Duodenal mucosa (tissue), 2 donors: ENCODE measurements at regions not wholly inside any gene's neighbourhood (a gene's known extent, or its start where the extent isn't known, plus 50 kb on each side); places are given as distances from the start of the nearest gene placed in this dataset.

Experiments
- H3K27ac ChIP-seq: one replicate; pipeline ENCODE4 v1.7.0; 2013; ENCODE audit warnings: low read depth, low read length
- H3K27me3 ChIP-seq, 2 donors: one replicate each; pipeline ENCODE4 v1.7.0; 2013; ENCODE audit warnings: low read length in 2 of 2, control low read depth in 1 of 2; ENCODE audit not compliant: insufficient read depth in 2 of 2, control insufficient read depth in 1 of 2
- H3K36me3 ChIP-seq, 2 donors: one replicate each; pipeline ENCODE4 v1.7.0; 2013; ENCODE audit warnings: low read length in 2 of 2, control low read depth in 1 of 2; ENCODE audit not compliant: insufficient read depth in 2 of 2, control insufficient read depth in 1 of 2
- H3K4me1 ChIP-seq, 2 donors: one replicate each; pipeline ENCODE4 v1.7.0; 2013; ENCODE audit warnings: low read length in 2 of 2, control low read depth in 1 of 2; ENCODE audit not compliant: insufficient read depth in 2 of 2, control insufficient read depth in 1 of 2
- H3K4me3 ChIP-seq, 2 donors: one replicate each; pipeline ENCODE4 v1.7.0; 2013; ENCODE audit warnings: low read length in 2 of 2, low read depth in 1 of 2
- H3K9ac ChIP-seq, 2 donors: one replicate each; pipeline ENCODE4 v1.7.0; 2013; ENCODE audit warnings: low read length in 2 of 2, low read depth in 1 of 2
- H3K9me3 ChIP-seq, 2 donors: one replicate each; pipeline ENCODE4 v1.7.0; 2013; ENCODE audit warnings: low read length in 2 of 2, control low read depth in 1 of 2; ENCODE audit not compliant: control insufficient read depth in 1 of 2

DNA sequence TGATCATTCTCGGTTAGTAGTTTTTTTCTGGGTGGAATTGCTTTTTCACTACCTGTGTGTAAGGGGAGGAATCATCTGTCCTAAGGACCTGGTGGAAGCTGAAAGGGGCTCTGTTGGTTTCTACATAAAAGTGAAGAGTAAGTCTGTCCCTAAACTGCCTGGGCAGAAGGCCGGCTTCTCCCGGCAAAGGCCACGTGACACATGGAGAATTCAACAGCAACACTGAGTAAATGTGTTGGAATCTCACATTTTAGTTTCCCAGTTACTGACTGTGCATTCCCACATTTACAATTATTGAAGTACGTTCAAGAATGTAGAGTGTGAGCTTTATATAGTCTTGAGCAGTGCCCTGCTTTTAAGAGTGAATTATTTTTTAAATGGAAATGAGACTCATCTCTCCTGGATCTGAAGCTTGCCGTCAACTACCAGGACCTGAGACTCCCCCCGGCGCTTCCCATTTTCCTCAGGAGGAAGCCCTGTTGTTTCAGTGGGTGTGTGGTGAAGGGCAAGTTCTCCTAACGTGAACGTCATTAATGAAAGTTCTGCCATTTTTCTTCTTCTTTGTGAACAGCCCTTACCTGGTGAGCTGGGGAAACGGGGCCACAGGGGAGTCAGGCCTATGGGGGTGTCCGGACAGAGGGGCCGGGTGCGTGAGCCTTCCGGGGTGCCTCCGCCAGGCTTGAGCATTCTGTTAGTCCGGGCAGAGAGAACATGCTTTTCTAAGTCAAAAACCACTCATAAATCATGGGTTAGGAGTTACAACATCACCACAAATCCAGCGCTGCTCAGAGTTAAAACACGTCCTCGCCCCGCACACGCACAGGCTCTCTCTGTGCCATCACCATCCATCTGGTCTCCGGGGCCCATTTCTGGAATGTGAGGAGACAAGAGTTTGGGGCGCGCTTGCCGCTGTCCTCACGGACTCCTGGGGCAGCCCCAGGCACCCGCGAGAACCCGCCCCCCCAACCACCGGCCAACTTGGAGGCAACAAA lies 56.6 kb upstream of the SMOC2 start:
- no peak overlapping the region for H3K4me3 ChIP-seq
- no peak overlapping the region for H3K27ac ChIP-seq
- H3K36me3 ChIP-seq: no peaks in the 10 kb centered on the region
- H3K9me3 ChIP-seq: peaks cover 0 to 10% of the 10 kb centered on the region in 2 donors
- peaks cover 0 to 4% of the 10 kb centered on the region in 2 donors for H3K4me1 ChIP-seq
- no peaks in the 10 kb centered on the region for H3K27me3 ChIP-seq
- no peak overlapping the region for H3K9ac ChIP-seq

- Histone ChIP-seq H3K27ac (no peak overlapping the region), H3K36me3 (no peaks in the 10 kb centered on the region), H3K4me1 (peaks cover 0 to 4% of the 10 kb centered on the region in 2 donors), H3K9ac (no peak overlapping the region), H3K9me3 (peaks cover 0 to 10% of the 10 kb centered on the region in 2 donors), H3K27me3 (no peaks in the 10 kb centered on the region), H3K4me3 (no peak overlapping the region)
Measured at GRCh38 chr6:168385037-168385759, 55.8 kb upstream of the SMOC2 start.

DNA sequence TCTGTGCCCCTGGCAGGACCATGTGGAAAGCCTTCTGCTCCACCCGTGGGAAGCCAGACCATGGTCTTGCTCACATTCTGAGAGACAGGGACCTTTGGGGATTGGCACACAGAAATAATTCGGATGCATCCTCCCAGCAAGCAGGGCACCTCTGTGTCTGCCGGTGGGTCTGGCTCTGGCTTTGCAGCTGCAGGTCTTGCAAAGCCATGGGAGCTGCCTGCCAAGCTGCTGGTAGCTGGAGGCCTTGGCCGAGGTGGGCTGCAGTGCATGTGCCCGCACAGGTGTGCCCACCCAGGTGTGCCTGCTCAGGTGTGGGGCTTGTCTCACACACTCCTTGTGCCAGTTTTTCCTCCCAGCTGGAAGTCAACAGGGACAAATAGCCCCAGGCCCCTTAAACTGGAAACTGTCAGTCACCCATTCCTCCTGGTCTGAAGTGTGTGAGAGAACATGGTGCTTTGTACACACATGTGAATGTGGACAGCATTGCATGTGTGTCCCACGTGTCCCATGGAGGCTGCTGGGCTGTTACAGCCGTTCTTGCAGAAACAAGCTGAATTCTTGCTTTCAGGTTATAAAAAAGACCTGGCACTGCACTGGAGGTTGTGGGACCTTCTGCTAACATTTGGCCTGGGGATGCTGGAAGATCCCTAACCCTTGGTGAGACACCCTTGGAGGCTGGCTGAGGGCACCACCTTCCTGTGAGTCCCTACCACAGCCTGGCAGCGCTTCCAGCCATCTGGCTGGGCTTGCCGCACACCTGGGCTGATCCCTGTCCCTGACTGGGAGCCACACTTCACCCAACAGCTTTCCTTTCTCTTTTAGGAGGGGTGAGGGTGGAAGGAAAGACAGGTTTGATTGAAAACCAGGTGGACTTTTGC lies 54.9 kb upstream of the SMOC2 start:
- peaks cover 0 to 4% of the 10 kb centered on the region in 2 donors for H3K4me1 ChIP-seq
- no peaks in the 10 kb centered on the region for H3K27me3 ChIP-seq
- no peak overlapping the region for H3K4me3 ChIP-seq
- no peak overlapping the region for H3K9ac ChIP-seq
- H3K36me3 ChIP-seq: no peaks in the 10 kb centered on the region
- no peak overlapping the region for H3K27ac ChIP-seq
- H3K9me3 ChIP-seq: peaks cover 0 to 8% of the 10 kb centered on the region in 2 donors

DNA sequence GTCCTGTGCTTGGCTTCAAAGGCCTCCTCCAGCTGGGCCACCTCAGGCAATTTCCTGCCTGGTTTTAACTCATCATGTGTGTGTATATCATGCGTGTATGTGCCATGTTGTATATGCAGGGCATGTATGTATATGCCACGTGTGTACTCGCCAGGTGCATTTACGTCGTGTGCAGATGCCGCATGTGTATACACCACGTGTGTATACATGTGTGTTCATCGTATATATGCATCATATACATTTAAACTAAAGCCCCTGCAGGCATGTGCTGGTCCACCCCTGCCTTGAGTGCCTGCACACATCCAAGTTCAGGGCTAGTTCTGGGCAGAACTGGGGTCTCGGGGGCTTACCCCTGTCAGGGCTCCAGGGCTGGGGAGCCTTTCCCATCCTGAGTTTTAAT lies 54.0 kb upstream of the SMOC2 start:
- Histone ChIP-seq H3K4me1 (peaks cover 0 to 4% of the 10 kb centered on the region in 2 donors), H3K4me3 (no peak overlapping the region), H3K9me3 (peaks cover 0 to 8% of the 10 kb centered on the region in 2 donors), H3K36me3 (no peaks in the 10 kb centered on the region), H3K27me3 (no peaks in the 10 kb centered on the region), H3K9ac (no peak overlapping the region), H3K27ac (no peak overlapping the region)

GRCh38 chr6:168387426-168387825 lies 53.6 kb upstream of the SMOC2 start:
- Histone ChIP-seq H3K4me3 (no peak overlapping the region), H3K27ac (no peak overlapping the region), H3K27me3 (no peaks in the 10 kb centered on the region), H3K36me3 (no peaks in the 10 kb centered on the region), H3K9me3 (peaks cover 0 to 8% of the 10 kb centered on the region in 2 donors), H3K4me1 (peaks cover 0 to 4% of the 10 kb centered on the region in 2 donors), H3K9ac (no peak overlapping the region)

GRCh38 chr6:168387911-168388310 lies 53.1 kb upstream of the SMOC2 start:
- no peak overlapping the region for H3K4me3 ChIP-seq
- H3K9ac ChIP-seq: no peak overlapping the region
- H3K9me3 ChIP-seq: peaks cover 0 to 7% of the 10 kb centered on the region in 2 donors
- H3K36me3 ChIP-seq: no peaks in the 10 kb centered on the region
- peaks cover 0 to 4% of the 10 kb centered on the region in 2 donors for H3K4me1 ChIP-seq
- no peaks in the 10 kb centered on the region for H3K27me3 ChIP-seq
- no peak overlapping the region for H3K27ac ChIP-seq

- no peaks in the 10 kb centered on the region for H3K4me1 ChIP-seq
- no peaks in the 10 kb centered on the region for H3K27me3 ChIP-seq
- no peak overlapping the region for H3K4me3 ChIP-seq
- no peaks in the 10 kb centered on the region for H3K36me3 ChIP-seq
- H3K9ac ChIP-seq: no peak overlapping the region
- no peak overlapping the region for H3K27ac ChIP-seq
- no peaks in the 10 kb centered on the region for H3K9me3 ChIP-seq
Measured at GRCh38 chr6:168388641-168389633, 52.0 kb upstream of the SMOC2 start.

- Histone ChIP-seq H3K4me1 (no peaks in the 10 kb centered on the region), H3K36me3 (no peaks in the 10 kb centered on the region), H3K9ac (no peak overlapping the region), H3K9me3 (no peaks in the 10 kb centered on the region), H3K27ac (no peak overlapping the region), H3K27me3 (no peaks in the 10 kb centered on the region), H3K4me3 (no peak overlapping the region)
Measured at GRCh38 chr6:168390749-168391420, 50.1 kb upstream of the SMOC2 start.
